ENCODE measurements at regions not wholly inside any gene's neighbourhood (a gene's known extent, or its start where the extent isn't known, plus 50 kb on each side); places are given as distances from the start of the nearest gene placed in this dataset.
A peak's percentile ranks its signal among the peaks of the same experiment; 100 is the strongest.

DNA sequence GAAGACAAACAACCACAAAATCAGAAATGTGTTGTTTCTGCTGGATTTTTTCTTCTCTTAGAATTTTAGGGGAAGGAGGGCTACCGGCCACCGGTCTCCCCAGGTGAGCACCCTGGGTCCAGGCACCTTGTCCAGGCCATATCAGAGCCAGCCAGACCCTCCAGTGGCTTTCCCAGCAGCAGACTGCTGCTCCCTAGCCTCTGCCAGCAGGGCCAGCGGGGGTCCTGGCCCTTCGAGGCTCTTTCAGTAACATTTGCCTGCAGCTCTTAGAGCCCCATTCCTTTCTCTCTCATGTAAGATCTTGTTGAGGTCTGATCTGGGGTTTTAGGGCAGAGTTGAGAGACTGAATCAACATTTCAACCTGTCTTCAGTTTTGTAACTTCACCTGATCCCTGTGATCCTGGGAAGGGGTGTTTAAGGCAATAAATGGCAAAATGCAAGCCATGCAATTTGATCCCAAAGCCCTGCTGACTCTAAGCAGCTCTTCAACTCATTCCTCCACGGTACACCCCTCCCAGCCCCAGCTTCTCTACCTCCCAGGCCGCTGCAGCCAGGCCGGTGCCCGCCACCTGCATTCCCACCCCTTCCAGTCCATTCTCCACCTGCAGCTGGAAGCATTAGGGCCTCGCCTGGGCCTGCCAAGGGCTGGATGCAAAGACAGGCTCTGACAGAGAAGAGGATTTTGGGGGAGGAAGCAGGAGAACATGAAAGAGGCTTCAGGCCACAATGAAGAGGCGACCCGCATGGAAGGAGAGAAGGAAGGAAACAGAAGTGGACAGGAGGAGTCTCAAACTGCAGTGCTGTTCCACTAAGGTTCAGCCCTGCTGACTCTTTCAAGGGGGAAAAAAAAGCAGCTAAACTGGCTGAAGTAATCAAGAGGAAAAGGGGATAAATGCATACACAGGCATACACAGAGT is 113.0 kb upstream of the FGF3 start:
- no peak for DNase-seq

DNA sequence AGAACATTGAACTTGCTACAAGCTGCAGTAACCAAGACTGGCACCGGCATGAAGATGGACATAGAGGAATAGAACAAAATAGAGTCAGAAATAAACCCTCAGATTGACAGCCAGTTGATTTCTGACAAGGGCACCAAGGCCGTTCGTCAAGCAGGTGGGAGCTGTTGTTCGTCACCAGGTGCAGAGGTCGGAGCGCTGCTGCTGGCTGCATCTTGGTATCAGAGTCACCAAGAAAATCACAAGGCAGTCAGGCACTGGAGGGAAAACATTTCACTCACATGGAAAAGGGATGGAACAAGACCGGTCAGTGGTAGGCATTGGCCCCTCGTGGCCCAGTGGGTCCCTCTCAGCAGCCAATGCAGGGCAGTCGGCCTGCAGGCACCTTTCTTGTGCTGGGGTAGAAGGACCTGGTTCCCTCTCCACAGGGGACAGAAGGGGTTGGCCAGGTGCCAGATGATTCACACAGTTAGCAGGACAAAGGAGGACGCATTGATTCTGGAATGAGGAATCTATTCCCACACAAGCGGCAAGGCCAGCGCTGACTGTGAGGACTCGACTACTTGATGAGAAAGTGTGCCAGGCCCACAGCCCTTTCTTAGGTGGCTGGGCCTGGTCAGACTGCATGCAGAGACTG is 115.8 kb upstream of the FGF3 start:
- DNase-seq: no peak

DNA sequence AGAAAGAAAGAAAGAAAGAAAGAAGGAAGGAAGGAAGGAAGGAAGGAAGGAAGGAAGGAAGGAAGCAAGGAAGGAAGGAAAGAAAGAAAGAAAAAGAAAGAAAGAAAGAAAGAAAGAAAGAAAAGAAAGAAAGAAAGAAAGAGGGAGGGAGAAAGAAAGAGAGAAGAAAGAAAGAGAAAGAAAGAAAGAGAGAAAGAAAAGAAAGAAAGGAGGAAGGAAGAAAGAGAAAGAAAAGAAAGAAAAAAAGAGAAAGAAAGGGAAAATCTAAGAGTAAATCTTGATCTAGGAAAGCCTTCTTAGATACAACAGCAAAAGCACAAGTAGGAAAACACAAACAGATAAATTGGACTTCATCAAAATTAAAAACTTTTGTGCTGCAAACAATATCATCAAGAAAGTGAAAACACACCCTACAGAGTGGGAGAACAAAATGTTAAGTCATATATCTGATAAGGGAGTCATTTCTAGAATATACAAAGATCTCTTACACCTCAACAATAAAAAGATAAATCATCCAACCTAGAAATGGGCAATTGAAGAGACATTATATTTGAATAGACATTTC is 116.8 kb upstream of the FGF3 start:
- DNase-seq: no peak

DNA sequence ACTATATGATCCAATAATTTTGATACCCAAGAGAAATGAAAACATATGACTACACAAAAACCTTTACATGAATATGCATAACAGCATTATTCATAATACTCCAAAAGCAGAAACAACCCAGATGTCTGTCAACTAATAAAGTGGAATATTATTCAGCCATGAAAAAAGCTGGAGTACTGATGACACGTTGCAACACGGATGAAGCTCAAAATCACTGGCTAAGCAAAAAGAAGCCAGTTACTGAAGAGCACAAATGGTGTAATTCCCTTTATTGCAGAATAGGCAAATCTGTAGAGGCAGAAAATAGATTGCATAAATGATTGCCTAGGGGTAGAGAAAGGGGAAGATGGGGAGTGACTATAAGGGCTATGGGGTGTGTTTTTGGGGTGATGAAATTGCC is 117.6 kb upstream of the FGF3 start:
- no peak for DNase-seq

DNA sequence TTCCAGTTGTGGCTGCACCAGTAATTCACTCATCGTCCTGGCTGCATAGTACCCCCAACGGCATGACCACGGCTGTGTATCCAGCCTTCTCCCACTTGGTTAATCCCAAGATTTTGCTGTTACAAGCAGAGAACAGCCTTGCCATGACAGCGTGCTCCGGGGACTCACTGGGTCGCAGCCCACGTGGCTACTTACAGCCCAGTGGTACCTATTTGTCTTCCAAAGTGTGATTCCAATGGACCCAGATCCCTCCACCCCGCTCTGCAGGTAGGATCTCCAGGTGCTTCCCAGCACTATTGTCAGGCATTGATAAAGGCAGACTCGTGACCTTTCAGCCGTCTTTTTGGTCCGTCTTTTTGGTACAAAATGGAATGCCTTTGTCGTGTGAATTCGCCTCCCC is 119.0 kb upstream of the FGF3 start:
- DNase-seq: no peak

DNA sequence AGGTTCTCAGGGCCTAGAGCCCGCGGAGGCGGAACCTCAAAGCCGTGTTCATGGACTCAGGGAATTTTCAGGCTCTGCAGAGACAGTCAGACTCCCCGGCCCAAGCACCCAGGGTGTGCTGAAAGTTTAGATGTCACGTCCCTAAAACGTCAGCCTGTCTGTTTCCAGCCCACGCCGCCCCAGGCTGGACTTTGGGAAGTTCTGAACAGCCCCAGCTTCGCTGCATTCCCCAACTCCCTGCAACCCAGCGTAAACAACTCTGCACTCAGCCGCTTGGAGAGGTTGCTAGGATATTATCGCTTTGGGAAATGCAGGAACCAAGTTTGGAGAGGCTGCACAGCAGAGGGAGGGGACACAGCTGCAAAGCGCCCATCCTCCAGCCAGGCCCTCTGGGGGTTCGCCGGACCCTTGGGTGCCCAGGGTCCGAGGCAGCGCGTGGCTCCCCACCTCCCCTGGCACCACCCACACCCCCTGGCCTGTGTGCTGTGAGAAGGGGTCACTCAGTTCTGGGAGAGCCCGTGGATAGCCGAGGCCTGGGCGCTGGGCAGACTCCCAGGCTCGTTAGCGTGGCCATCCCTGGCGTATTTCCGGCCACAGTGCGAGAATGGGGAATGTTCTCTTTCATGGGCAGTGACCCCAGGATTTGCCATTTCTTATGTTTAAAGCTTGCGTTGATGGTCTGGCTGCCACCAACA is 120.5 kb upstream of the FGF3 start:
- DNase-seq: peak; percentile 61

DNA sequence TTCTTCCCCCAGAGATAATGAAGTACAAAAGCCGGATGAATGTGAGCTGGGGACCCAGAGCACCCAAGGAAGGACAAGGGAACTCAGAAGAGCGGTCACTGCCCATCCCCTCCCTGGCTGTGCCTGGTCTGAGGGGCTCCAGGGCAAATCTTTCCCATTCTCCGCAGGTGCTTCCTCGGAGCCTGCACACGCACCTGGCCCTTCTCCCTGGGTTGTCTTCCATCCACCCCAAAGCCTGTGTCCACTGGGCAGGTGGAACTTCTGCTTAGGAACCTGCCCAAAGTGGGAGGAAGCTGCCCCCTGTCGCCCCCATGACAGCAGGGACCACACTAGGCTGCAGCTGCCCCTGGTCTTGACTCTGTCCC is 121.0 kb upstream of the FGF3 start:
- no peak for DNase-seq

DNA sequence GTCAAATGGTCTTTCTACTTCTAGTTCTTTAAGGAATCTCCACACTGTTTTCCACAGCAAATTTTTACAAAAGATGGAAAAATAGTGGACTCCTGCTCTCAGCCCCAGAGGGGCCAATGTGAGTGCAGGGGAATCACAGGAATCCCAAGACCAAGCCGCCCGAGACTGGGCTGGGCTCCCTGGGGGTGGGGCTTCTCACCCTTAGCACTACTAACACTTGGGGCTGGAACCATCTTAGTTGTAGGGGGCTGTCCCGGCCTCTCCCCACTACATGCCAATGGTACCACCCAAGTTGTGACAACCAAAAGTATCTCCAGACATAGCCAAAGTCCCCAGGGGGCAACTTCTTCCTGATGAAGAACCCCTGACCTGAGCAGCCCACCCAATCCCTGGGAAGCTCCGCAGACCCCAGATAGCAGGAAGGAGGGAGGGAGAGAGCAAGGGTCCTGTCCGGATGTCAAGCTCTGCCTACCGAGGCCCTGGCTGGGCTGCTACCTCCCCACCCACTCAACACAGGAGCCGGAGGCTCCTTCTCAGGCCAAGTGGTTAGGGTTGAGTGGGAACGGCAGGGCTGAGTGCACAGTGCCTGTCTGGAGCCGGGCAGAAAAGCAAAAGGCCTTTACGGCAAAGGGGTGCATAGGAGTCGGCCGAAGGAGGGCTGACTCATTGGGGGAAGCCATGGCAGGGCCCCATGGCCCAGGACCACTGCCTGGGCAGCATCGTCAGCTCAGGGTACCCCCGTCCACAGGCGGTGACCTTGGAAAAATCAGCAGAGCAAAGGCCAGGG is 122.5 kb upstream of the FGF3 start:
- DNase-seq: no peak

DNA sequence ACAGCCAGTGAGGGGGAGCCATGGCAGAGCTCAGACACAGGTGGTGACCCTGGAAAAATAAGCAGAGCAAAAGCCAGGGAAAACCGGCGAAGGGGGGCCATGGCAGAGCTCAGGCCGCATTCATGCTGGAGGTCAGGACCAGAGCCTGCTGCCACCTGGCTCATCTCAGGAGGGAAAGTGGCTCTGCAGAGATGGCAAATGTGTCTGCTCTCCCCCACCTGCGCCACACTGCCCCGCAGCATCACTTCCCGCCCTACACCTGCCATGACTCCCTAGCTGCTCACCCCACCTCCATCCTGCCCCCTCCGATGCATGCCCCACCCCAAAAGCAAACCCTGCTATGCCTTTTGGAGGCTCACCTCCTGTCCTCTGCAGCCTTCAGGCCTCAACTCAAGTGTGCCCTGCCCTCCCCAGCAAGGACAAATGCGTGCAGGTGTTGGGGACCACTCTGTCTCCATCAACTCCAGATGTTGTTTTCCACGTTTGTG is 123.2 kb upstream of the FGF3 start:
- DNase-seq: no peak

DNA sequence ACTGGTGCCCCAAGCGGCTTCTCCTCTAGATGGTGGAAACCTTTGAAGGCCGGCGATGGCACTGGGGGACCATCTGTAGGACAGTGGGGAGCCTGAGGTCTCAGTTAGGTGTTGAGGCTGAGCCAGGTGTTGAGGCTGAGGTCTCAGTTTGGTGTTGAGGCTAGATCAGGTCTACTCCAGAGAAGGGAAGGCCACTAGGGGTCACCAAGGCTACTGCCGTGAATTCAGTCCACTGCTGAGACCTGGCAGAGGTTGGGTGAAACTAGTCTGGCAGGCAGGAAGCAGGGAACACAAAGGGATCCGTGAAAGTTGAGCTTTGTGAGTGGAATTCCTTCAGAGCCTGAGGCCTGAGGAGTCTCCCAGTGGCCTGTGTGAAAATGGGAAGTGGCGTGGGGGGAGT is 123.8 kb upstream of the FGF3 start:
- DNase-seq: no peak

DNA sequence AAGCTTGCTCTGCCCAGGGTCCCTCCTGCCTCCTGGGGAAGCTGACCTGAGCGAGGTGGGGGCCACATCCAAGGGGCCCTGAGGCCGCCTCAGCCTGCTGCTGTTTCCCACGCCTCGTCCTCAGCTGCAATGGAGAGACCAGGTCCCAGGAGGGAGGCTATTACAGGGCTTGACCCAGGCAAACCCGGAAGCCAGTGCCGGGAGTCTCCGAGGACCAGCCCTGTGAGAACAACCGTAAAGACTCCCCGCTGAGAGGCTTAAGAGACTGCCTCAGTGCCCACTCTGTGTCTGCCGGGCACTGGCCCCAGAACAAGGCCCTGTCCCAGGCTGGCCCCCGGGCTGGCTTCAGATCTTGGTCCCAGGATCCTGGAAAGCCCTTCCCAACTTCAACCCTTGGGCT is 124.3 kb upstream of the FGF3 start:
- peak; percentile 22 for DNase-seq

DNA sequence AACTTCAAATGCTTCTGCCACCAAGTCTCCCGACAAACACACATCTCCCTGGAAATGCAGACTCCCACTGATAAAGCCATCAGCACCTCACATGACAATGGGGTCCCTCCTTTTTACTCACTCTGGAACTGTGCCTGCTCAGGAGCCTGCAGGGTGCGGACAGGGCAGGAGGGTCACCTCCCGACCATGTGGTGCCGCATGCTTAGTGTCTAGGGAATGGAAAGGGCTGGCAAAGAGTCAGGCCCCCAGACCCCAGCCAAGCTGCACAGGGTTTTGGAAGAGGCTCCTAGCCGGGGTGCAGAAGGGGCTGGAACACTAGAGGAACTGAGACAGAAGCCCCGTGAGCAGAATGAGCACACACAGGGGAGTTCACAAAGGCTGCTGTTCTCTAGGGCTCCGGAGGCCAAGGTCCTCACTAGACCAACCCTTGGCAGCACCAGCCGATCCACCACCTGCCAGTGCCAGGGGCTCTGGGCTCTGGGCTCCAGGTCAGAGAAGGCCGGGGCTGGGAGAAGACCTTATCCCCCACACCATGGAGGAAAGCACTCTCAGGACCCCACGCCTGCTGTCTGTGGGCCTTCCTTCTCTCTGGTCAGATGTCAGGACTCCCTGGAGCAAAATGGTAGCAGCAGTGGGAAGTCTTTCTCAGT is 125.1 kb upstream of the FGF3 start:
- DNase-seq: no peak

DNA sequence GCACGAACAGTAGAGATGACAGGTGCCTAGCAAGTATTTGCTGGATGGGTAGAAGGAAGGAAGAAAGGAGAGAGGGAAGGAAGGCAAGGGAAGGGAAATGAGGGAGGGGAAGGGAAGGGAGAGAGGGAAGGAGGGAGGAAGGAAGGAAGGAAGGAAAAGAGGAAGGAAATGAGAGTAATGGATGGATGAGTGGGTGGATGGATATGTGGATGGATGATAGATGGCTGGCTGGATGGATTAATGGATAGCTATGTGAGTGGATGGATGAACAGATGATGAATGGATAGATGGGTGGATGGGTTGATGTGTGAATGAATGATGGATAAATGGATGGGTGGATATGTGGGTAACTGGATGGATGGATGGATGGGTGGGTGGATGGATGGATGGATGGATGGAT is 125.9 kb upstream of the FGF3 start:
- no peak for DNase-seq

DNA sequence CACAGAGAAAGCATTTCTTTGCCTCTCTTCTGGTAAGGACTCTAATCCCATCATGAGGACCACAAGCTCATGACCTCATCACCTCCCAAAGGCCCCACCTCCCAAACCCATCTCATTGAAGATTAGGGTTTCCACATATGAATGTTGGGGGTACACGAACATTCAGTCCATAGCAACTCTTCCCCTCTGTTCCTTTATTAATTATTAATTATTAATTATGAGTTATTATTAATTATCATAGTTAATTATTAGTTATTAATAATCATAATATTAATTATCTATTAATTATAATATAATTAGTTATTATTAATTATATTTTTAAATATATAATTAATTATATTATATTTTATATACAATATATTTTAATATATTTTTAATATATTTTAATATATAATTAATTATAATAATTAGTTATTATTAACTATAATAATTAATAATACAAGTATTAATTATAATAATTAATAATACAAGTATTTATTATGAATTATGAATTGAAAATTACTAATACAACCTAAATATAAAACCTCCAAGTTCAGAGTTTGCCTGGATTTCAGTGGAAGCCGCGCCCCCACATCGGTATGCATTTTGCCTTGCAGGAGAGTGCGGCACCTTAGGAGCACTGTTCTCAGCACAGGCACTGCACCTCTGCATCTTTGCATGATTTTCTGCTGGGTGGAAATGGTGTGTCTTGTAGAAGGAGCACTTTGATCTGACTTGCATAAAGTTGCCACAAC is 128.0 kb upstream of the FGF3 start:
- no peak for DNase-seq

DNA sequence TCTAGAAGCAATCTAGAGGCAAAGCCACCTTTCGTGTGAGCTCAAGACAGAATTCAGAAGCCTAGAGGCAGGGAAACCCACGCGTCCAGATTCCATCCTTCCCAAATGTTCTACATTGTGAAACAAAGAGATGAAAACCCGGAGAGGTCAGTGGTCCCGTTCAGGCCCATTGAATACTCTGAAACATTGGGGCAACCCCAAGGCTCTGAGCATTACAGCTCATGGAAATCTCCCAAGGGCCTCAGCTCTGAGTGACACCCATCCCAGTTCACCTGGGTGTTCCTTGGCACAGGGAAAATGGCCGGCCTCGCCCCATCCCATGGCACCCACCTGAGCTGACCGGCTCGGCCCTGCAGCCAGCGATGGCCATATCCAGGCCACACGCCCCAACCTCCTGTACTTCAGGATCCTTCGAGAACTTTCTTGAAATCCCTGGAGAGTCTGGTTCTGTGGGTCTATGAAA is 128.6 kb upstream of the FGF3 start:
- DNase-seq: no peak

DNA sequence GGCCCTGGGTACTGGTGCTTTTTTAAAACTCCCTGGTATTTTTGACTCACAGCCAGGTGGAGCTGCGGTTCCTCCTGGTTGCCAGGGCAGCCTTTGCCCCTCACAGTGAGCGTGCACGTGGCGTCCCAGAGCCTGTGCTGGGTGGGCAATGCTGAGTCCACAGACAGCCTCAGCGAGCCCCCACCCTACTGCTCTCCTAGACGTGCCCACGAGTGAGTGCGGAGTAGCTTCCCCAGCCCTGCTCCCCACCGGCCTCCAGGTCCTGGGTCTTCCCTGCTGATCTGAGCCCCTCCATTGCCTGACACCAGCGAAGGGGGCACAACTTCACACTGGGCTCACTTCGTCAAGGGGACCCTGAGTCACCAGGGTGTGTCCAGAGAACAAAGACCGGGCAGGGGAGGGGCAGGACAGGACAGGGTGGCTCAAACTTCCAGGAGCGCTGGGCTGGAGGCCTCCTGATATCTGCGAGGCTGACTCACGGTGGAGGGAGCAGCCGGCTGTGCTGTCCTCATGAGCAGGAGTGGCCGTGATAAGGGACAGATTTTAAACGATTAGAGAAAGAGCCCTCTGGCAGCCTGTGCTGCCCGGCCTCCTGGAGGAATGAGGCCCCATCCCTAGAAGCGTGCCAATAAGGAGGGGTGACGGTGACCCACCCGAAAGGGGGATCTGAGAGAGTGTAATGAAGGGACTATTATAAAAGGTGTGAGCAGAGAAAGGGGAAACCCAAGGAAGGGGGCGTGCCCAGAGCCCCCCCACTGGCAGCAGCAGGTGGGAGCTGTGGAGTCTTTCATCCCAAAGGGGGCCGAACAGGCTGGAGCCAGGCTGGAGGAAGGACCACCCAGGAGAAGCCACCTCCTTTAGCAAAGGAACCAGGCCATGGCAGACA is 129.3 kb upstream of the FGF3 start:
- no peak for DNase-seq

DNA sequence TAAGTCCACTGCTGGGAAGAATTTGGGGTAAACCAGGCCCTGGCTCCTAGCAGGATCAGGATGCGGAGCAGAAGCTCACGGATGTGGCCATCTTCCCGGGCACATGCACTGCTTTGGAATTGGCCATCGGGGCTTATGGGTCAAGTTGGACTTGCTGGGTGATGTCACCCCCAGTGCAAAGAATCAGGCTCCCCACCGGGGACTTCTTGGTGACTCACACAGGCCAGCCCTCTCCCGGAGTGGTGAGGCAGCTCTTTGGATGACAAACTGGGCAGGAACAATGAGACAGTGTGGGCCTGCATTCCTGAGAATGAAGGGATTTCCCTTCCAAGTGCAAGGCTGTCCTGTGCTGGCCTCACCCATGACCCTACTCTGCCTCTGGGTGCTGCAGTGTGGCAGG is 128.8 kb upstream of the ANO1 start:
- DNase-seq: no peak

DNA sequence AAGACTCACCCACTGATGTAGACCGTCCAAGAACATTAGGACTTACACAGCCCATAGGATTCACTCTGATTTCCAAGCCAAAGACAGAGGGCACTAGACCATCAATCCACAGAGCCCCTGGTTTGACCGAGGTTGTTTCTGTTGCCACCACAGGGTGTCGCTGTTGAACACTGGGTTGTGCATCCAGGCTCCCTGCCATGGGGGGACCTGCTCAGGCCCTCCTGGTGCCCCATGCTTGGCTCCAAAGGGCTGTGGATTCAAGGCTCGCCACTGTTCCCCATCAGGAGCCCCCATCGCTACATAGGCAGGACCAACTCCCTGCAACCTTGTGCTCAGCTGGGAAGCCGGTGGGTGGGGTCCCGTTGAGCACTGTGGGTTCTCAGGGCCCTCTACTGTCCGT is 128.0 kb upstream of the ANO1 start:
- no peak for DNase-seq

DNA sequence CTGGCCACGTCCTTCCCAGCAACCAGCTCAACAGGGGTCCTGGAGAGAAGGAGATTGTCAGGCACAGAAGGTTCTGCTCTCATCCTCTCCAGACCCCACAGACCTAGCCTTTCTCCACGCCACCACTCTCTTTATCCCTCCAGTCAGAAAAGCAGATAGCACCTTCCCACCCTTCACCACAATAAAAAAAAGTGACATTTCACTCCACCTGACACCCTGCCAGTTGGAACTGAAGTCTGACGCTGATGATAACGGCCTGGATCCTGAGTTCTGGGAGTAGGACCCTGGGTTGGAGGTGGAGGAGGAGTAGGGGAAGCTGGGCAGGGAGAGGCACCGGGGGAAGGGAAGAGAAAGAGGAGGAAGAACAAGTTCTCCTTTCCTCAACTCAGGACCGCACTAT is 127.5 kb upstream of the ANO1 start:
- DNase-seq: no peak

DNA sequence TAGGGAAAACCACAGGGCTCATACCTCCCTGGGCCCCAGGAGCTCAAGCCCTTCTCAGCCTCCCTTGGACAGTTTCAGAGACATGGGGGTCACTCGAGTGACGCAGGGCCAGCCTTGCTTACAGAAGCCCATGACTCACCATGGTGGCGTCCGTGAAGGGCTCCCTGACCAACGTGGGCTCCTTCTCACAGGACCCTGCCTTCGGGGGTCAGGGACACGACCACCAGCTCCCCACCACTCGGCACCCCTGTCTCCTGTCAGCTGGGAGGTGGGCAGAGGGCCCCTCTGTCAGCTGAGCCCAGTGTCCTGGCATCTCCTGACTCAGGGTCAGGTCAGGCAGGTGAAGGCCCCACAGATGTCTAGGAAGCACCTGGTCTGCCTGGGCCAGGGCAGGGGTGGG is 126.3 kb upstream of the ANO1 start:
- DNase-seq: no peak
